NB4 (cell line): ENCODE measurements at regions not wholly inside any gene's neighbourhood (a gene's known extent, or its start where the extent isn't known, plus 50 kb on each side); places are given as distances from the start of the nearest gene placed in this dataset.

Experiments used
- CTCF ChIP-seq: IDR thresholded peaks from one replicate; pipeline ENCODE4 v1.5.1; 2012; ENCODE audit warnings: low read depth, low read length
- MAX ChIP-seq: IDR thresholded peaks from 2 replicates; pipeline ENCODE4 v1.6.1; 2011; ENCODE audit warnings: low read depth, low read length
- POLR2A ChIP-seq: IDR thresholded peaks from 2 replicates; pipeline ENCODE4 v1.6.1; 2011; ENCODE audit warnings: mild to moderate bottlenecking; ENCODE audit not compliant: insufficient read length; ENCODE audit errors: extremely low read depth

- TF ChIP-seq CTCF (no peak), POLR2A (no peak), MAX (no peak)
Observed at GRCh38 chrX:142299406-142299805, 94.3 kb upstream of the MAGEC2 start.
